Daoy (cell line): ENCODE measurements at regions not wholly inside any gene's neighbourhood (a gene's known extent, or its start where the extent isn't known, plus 50 kb on each side); places are given as distances from the start of the nearest gene placed in this dataset.

Experiments
- DNase-seq: peaks from one replicate; pipeline ENCODE4 v3.0.0-alpha.2; 2015; ENCODE audit warnings: low read depth

DNA sequence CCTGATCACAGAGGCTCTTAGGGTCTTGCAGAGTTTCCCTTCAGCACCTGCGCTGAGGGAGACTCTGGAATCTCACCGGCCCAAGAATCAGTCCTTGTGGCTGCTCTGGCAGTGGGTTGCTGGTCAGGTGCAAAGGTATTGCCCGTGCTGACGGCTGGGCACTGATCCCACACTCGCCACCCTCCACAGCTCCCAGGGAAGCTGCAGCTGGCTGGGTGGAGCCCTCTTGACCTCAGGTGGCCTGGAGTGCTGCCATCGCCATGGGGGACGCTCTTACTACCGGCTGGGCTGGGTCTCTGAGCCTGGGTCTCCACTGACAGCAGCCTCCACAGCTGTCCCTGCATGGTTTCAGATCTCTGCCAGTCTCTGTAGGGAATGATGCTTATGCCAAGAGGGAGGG, 52.6 kb upstream of the EPHB3 start:
- no peak for DNase-seq

DNA sequence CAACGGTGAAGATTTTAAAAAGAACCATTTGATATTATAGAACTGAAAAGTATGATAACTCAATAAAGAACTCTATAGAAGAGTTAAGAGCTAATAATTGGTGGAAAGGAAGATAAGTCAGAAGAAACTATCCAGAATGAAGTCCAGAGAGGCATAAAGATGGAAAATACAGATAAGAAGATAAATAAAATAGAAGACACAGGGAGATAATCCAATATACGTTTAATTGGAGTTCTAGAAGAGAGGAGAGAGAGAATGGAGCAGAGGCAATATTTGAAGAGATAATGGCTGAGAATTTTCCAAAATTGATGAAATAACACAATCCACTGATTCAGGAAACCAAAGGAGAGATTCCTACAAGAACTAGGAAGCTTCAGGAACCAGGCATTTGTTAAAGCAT, 49.8 kb upstream of the EPHB3 start:
- no peak for DNase-seq
